ENCODE measurements at regions not wholly inside any gene's neighbourhood (a gene's known extent, or its start where the extent isn't known, plus 50 kb on each side); places are given as distances from the start of the nearest gene placed in this dataset.

GRCh38 chr4:64022560-64022959 lies 386.7 kb downstream of the TECRL start:
- no peaks in the 10 kb centered on the region for H3K9me2 ChIP-seq (replicated peaks; ENCODE audit: insufficient read depth, low read length)
- H3K27me3 ChIP-seq (replicated peaks; ENCODE audit: insufficient read depth, low read length): no peaks in the 10 kb centered on the region
- H3K9ac ChIP-seq (ENCODE audit: low read length): no peak overlapping the region
- H3K79me2 ChIP-seq (ENCODE audit: low read length): no peaks in the 10 kb centered on the region
- peaks cover 17% of the 10 kb centered on the region; the same call in 1 of the 2 replicates for H3K4me1 ChIP-seq (ENCODE audit: low read length)
- H3K4me3 ChIP-seq (ENCODE audit: low read length): no peak overlapping the region
- no peak overlapping the region for H3K4me2 ChIP-seq (ENCODE audit: low read depth, low read length)
- TF ChIP-seq, protein P1, sequence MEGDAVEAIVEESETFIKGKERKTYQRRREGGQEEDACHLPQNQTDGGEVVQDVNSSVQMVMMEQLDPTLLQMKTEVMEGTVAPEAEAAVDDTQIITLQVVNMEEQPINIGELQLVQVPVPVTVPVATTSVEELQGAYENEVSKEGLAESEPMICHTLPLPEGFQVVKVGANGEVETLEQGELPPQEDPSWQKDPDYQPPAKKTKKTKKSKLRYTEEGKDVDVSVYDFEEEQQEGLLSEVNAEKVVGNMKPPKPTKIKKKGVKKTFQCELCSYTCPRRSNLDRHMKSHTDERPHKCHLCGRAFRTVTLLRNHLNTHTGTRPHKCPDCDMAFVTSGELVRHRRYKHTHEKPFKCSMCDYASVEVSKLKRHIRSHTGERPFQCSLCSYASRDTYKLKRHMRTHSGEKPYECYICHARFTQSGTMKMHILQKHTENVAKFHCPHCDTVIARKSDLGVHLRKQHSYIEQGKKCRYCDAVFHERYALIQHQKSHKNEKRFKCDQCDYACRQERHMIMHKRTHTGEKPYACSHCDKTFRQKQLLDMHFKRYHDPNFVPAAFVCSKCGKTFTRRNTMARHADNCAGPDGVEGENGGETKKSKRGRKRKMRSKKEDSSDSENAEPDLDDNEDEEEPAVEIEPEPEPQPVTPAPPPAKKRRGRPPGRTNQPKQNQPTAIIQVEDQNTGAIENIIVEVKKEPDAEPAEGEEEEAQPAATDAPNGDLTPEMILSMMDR (IDR thresholded peaks at IDR 0.05; ENCODE audit: low read length): no peak
- DNase-seq: no peak
- H3F3A ChIP-seq (ENCODE audit: insufficient read depth, low read length): no peaks in the 10 kb centered on the region
- H3K9me3 ChIP-seq (replicated peaks; ENCODE audit: insufficient read depth, low read length): no peaks in the 10 kb centered on the region
- H3K27ac ChIP-seq (ENCODE audit: low read length): no peak overlapping the region
- no peaks in the 10 kb centered on the region for H4K20me1 ChIP-seq (ENCODE audit: insufficient read depth, low read length)
- no peak overlapping the region for H2AFZ ChIP-seq (ENCODE audit: low read length)
- no peaks in the 10 kb centered on the region for H3K36me3 ChIP-seq (replicated peaks; ENCODE audit: insufficient read depth, low read length)

DNA sequence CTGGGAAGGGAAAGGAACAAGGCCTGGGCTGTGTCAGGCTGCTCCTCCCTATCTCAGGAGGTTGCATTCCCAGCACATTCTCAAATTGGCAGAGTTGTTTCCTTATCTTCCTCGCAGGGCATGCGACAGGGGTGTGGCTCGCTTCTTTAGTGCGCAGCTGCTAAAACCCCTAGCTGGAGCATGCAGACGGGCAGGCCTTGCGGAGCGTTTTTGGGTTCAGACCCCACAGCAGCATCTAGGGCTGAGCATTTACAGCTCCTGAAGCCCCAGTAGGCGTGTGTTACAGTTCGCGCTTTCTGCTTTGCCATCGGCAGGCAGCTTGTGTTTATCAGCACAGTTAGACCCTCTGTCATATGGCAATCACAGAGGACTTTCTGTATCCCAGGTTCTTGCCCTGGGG lies 392.4 kb downstream of the TECRL start:
- Histone ChIP-seq H3F3A (ENCODE audit: insufficient read depth, low read length) (no peaks in the 10 kb centered on the region), H3K9me3 (replicated peaks; ENCODE audit: insufficient read depth, low read length) (no peaks in the 10 kb centered on the region), H4K20me1 (ENCODE audit: insufficient read depth, low read length) (no peaks in the 10 kb centered on the region), H3K9ac (ENCODE audit: low read length) (no peak overlapping the region), H3K27ac (ENCODE audit: low read length) (no peak overlapping the region), H2AFZ (ENCODE audit: low read length) (no peak overlapping the region), H3K79me2 (ENCODE audit: low read length) (no peaks in the 10 kb centered on the region), H3K4me3 (ENCODE audit: low read length) (no peak overlapping the region), H3K4me1 (ENCODE audit: low read length) (no peaks in the 10 kb centered on the region), H3K4me2 (ENCODE audit: low read depth, low read length) (no peak overlapping the region), H3K9me2 (replicated peaks; ENCODE audit: insufficient read depth, low read length) (no peaks in the 10 kb centered on the region), H3K27me3 (replicated peaks; ENCODE audit: insufficient read depth, low read length) (no peaks in the 10 kb centered on the region), H3K36me3 (replicated peaks; ENCODE audit: insufficient read depth, low read length) (no peaks in the 10 kb centered on the region)
- DNase-seq: no peak
- no peak for TF ChIP-seq EZH2 (optimal IDR thresholded peaks at IDR 0.05; ENCODE audit: low read depth, low read length)
- TF ChIP-seq, protein P1 (IDR thresholded peaks at IDR 0.05; ENCODE audit: low read length): no peak

DNA sequence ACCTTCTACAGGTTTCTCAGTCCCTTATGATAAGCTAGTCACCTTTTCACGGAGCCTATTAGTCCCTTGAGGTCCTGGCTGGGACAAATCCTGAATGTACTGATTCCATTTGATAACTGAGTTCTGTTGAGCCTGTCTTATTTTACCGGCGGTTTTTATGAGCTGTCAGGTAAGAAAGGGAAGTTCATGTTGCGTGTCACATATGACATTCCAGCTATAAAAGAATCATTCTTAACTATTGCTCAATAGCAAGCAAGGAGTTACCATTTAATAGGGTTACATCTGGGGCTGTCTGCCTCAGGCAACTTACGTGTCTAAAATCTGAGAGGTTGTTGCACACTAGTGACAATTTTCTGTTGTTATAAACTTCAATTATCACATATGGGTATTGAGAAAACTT lies 394.6 kb downstream of the TECRL start:
- Histone ChIP-seq H3K27ac (ENCODE audit: low read length) (no peak overlapping the region), H3K79me2 (ENCODE audit: low read length) (no peaks in the 10 kb centered on the region), H3K4me1 (ENCODE audit: low read length) (no peaks in the 10 kb centered on the region), H4K20me1 (ENCODE audit: insufficient read depth, low read length) (no peaks in the 10 kb centered on the region), H3K4me3 (ENCODE audit: low read length) (no peak overlapping the region), H3K36me3 (replicated peaks; ENCODE audit: insufficient read depth, low read length) (no peaks in the 10 kb centered on the region), H3K9me3 (replicated peaks; ENCODE audit: insufficient read depth, low read length) (no peaks in the 10 kb centered on the region), H2AFZ (ENCODE audit: low read length) (no peak overlapping the region), H3K4me2 (ENCODE audit: low read depth, low read length) (no peak overlapping the region), H3F3A (ENCODE audit: insufficient read depth, low read length) (no peaks in the 10 kb centered on the region), H3K9me2 (replicated peaks; ENCODE audit: insufficient read depth, low read length) (no peaks in the 10 kb centered on the region), H3K27me3 (replicated peaks; ENCODE audit: insufficient read depth, low read length) (no peaks in the 10 kb centered on the region), H3K9ac (ENCODE audit: low read length) (no peak overlapping the region)
- TF ChIP-seq EZH2phosphoT487 (IDR thresholded peaks at IDR 0.05; ENCODE audit: low read length): no peak
- TF ChIP-seq, protein P1 (IDR thresholded peaks at IDR 0.05; ENCODE audit: low read length): no peak
- TF ChIP-seq EZH2 (optimal IDR thresholded peaks at IDR 0.05; ENCODE audit: low read depth, low read length): no peak
- DNase-seq: no peak
